ENCODE measurements at regions not wholly inside any gene's neighbourhood (a gene's known extent, or its start where the extent isn't known, plus 50 kb on each side); places are given as distances from the start of the nearest gene placed in this dataset.

- DNase-seq (ENCODE audit: low spot score), result no peak
Observed at GRCh38 chr12:45549337-45549902, 180.1 kb upstream of the ARID2 start.

GRCh38 chr12:45553204-45553603 lies 176.3 kb upstream of the ARID2 start:
- DNase-seq (ENCODE audit: low spot score), result peak; percentile 18

GRCh38 chr12:45557016-45557415 lies 172.5 kb upstream of the ARID2 start:
- no peak for DNase-seq (ENCODE audit: low spot score)

GRCh38 chr12:45558353-45558752 lies 171.2 kb upstream of the ARID2 start:
- DNase-seq (ENCODE audit: low spot score), result no peak

- no peak for DNase-seq (ENCODE audit: low spot score)
Observed at GRCh38 chr12:45559537-45559936, 170.0 kb upstream of the ARID2 start.

- DNase-seq (ENCODE audit: low spot score), result no peak
Observed at GRCh38 chr12:45560689-45561088, 168.8 kb upstream of the ARID2 start.

GRCh38 chr12:45561488-45561887 lies 168.0 kb upstream of the ARID2 start:
- no peak for DNase-seq (ENCODE audit: low spot score)

GRCh38 chr12:45565590-45565989 lies 163.9 kb upstream of the ARID2 start:
- no peak for DNase-seq (ENCODE audit: low spot score)

- no peak for DNase-seq (ENCODE audit: low spot score)
Observed at GRCh38 chr12:45566257-45566656, 163.2 kb upstream of the ARID2 start.

GRCh38 chr12:45568808-45569207 lies 160.7 kb upstream of the ARID2 start:
- DNase-seq (ENCODE audit: low spot score), result no peak

GRCh38 chr12:45570501-45570900 lies 159.0 kb upstream of the ARID2 start:
- DNase-seq (ENCODE audit: low spot score), result no peak

- DNase-seq (ENCODE audit: low spot score), result no peak
Observed at GRCh38 chr12:45572114-45572513, 157.4 kb upstream of the ARID2 start.

GRCh38 chr12:45575417-45575816 lies 154.1 kb upstream of the ARID2 start:
- DNase-seq (ENCODE audit: low spot score), result no peak

- DNase-seq (ENCODE audit: low spot score), result no peak
Observed at GRCh38 chr12:45575823-45576475, 153.6 kb upstream of the ARID2 start.

GRCh38 chr12:45577844-45578399 lies 151.6 kb upstream of the ARID2 start:
- no peak for DNase-seq (ENCODE audit: low spot score)

- DNase-seq (ENCODE audit: low spot score), result no peak
Observed at GRCh38 chr12:45580356-45580969, 149.0 kb upstream of the ARID2 start.

- DNase-seq (ENCODE audit: low spot score), result no peak
Observed at GRCh38 chr12:45581112-45581511, 148.4 kb upstream of the ARID2 start.

- no peak for DNase-seq (ENCODE audit: low spot score)
Observed at GRCh38 chr12:45582536-45582935, 147.0 kb upstream of the ARID2 start.

GRCh38 chr12:45582986-45583659 lies 146.4 kb upstream of the ARID2 start:
- no peak for DNase-seq (ENCODE audit: low spot score)

GRCh38 chr12:45584336-45584735 lies 145.2 kb upstream of the ARID2 start:
- DNase-seq (ENCODE audit: low spot score), result no peak

- no peak for DNase-seq (ENCODE audit: low spot score)
Observed at GRCh38 chr12:45585522-45586230, 143.8 kb upstream of the ARID2 start.

GRCh38 chr12:45586486-45586885 lies 143.0 kb upstream of the ARID2 start:
- DNase-seq (ENCODE audit: low spot score), result no peak

Measured in RKO (cell line).